Spleen (tissue), 11 donors: ENCODE measurements at regions not wholly inside any gene's neighbourhood (a gene's known extent, or its start where the extent isn't known, plus 50 kb on each side); places are given as distances from the start of the nearest gene placed in this dataset.

Source experiments
- DNase-seq: peaks from one replicate; pipeline ENCODE4 v3.0.0-alpha.2; 2020
- H3K27ac ChIP-seq, 8 donors: fragments of 200-600 bp; sonication (generic) in 7 of 8; 1 replicate in 4 of 8; 2 replicates in 4 of 8; pipeline versions ENCODE4 v1.5.0 to v1.8.0; 2016 to 2021; ENCODE audit warnings: inconsistent platforms in 4 of 8, mild to moderate bottlenecking in 4 of 8, moderate library complexity in 1 of 8
- H3K27me3 ChIP-seq, 7 donors: fragments of 200-600 bp; sonication (generic) in 6 of 7; replicated peaks in 1 of 7; 1 replicate in 4 of 7; 2 replicates in 3 of 7; pipeline versions ENCODE4 v1.5.0 to v1.8.0; 2016 to 2021; ENCODE audit warnings: inconsistent platforms in 3 of 7, mild to moderate bottlenecking in 1 of 7
- H3K36me3 ChIP-seq, 6 donors: fragments of 200-600 bp; sonication (generic) in 5 of 6; 1 replicate in 4 of 6; 2 replicates in 2 of 6; pipeline versions ENCODE4 v1.5.0 to v1.8.0; 2016 to 2021; ENCODE audit warnings: inconsistent platforms in 2 of 6
- H3K4me1 ChIP-seq, 6 donors: fragments of 200-600 bp; sonication (generic) in 5 of 6; 1 replicate in 3 of 6; 2 replicates in 3 of 6; pipeline versions ENCODE4 v1.5.0 to v1.8.0; 2016 to 2021; ENCODE audit warnings: inconsistent platforms in 3 of 6
- H3K4me3 ChIP-seq, 8 donors: fragments of 200-600 bp; sonication (generic) in 7 of 8; 1 replicate in 4 of 8; 2 replicates in 4 of 8; pipeline versions ENCODE4 v1.5.0 to v1.8.0; 2016 to 2021; ENCODE audit warnings: inconsistent platforms in 4 of 8, mild to moderate bottlenecking in 4 of 8, moderate library complexity in 2 of 8
- H3K9me3 ChIP-seq, 8 donors: fragments of 200-600 bp; sonication (generic) in 7 of 8; 1 replicate in 4 of 8; 2 replicates in 4 of 8; pipeline versions ENCODE4 v1.5.0 to v1.8.0; 2016 to 2021; ENCODE audit warnings: inconsistent platforms in 4 of 8
- CTCF ChIP-seq, 11 experiments: fragments of 200-600 bp in 7 of 11; fragments of 450-650 bp in 4 of 11; sonication (generic) in 4 of 11; IDR thresholded peaks in 8 of 11; conservative IDR thresholded peaks in 3 of 11; 1 replicate in 7 of 11; 2 replicates in 4 of 11; pipeline versions ENCODE4 v1.4.0 to v1.8.0; 2016 to 2021; ENCODE audit warnings: antibody characterized with exemption in 11 of 11, inconsistent platforms in 4 of 11, mild to moderate bottlenecking in 1 of 11
- POLR2A ChIP-seq, 3 donors: fragments of 450-650 bp; IDR thresholded peaks; one replicate each; pipeline ENCODE4 v1.5.1; 2017; ENCODE audit warnings: antibody characterized with exemption in 3 of 3, mild to moderate bottlenecking in 1 of 3
- POLR2AphosphoS5 ChIP-seq, 3 donors: sonication (generic); formaldehyde crosslinking; IDR thresholded peaks; one replicate each; pipeline ENCODE4 v1.5.1; 2017; ENCODE audit warnings: antibody characterized with exemption in 3 of 3
- WGBS, 5 donors: extraction: QIAGEN DNeasy Blood & Tissue Kit in 3 of 5; methylation state at CpG; one replicate each; pipeline versions ENCODE4 v1.1.5 to v1.1.7; 2013 to 2018; 5-methylcytosine and 5-hydroxymethylcytosine counted together
- intact Hi-C: fragments of 100-400 bp; cut with DNase I; formaldehyde crosslinking; loops from one replicate; pipeline ENCODE4 v1.15.0; 2023; ENCODE audit warnings: low total_unique reads
- donor health status: healthy with polysubstance abuse.
- donor health status: DM: no; HTN: no; CAD: no; lungs with moderate emphysema.
- donor health status: DM: no; HTN: no; CAD: no.
- donor health status: Bipolar disorder and iron deficiency.
- donor health status: healthy.
- donor health status: DM: no; HTN: no; CAD: no.
- donor health status: DM: yes; HTN: yes; CAD: no.

GRCh38 chr6:169153401-169153800 lies 100.2 kb downstream of the THBS2 start:
- 80 to 86% (median 83%) methylated on average over 4 of the region's 4 CpGs for WGBS, 5 donors
- Histone ChIP-seq H3K27me3 (no peaks in the 10 kb centered on the region), H3K9me3 (peaks cover 0 to 29% (median 18%) of the 10 kb centered on the region in 8 donors), H3K36me3 (no peaks in the 10 kb centered on the region), H3K4me3 (no peak overlapping the region), H3K4me1 (peaks cover 0 to 5% (median 0%) of the 10 kb centered on the region in 6 donors), H3K27ac (no peak overlapping the region)
- DNase-seq, result no peak
- intact Hi-C loops, result no loop called here
- no peak for TF ChIP-seq POLR2A (IDR thresholded peaks at IDR 0.05)

DNA sequence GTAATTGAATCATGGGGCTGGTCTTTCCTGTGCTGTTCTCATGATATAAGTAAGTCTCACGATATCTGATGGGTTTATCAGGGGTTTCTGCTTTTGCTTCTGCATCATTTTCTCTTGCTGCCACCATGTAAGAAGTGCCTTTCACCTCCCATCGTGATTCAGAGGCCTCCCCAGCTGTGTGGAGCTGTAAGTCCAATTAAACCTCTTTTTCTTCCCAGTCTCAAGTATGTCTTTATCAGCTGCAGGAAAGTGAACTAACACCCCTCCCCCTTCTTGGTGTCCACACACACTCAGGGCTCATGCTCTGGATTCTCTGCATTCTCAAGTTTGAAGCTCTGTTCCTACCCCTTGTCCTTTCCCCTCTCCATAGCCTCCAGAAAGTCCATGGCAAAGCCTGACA lies 107.1 kb downstream of the THBS2 start:
- peaks cover 0 to 3% (median 0%) of the 10 kb centered on the region in 6 donors for H3K4me1 ChIP-seq
- peaks cover 0 to 33% (median 20%) of the 10 kb centered on the region in 8 donors for H3K9me3 ChIP-seq
- DNase-seq, result no peak
- no peak overlapping the region for H3K27ac ChIP-seq
- TF ChIP-seq CTCF (IDR thresholded peaks at IDR 0.05 in 8 of 11, conservative IDR thresholded peaks at IDR 0.05 in 3 of 11) (no peak), POLR2AphosphoS5 (IDR thresholded peaks at IDR 0.05) (no peak), POLR2A (IDR thresholded peaks at IDR 0.05) (no peak)
- peaks cover 0 to 6% (median 0%) of the 10 kb centered on the region in 7 donors for H3K27me3 ChIP-seq
- 59 to 79% (median 70%) methylated on average over 2 of the region's 2 CpGs for WGBS, 5 donors
- intact Hi-C loops, result no loop called here
- H3K4me3 ChIP-seq, result no peak overlapping the region
- H3K36me3 ChIP-seq, result no peaks in the 10 kb centered on the region

- peaks cover 0 to 6% (median 0%) of the 10 kb centered on the region in 7 donors for H3K27me3 ChIP-seq
- H3K4me3 ChIP-seq, result no peak overlapping the region
- TF ChIP-seq POLR2AphosphoS5 (IDR thresholded peaks at IDR 0.05), result no peak
- TF ChIP-seq CTCF (IDR thresholded peaks at IDR 0.05 in 8 of 11, conservative IDR thresholded peaks at IDR 0.05 in 3 of 11), result no peak
- TF ChIP-seq POLR2A (IDR thresholded peaks at IDR 0.05), result no peak
- peaks cover 0 to 28% (median 17%) of the 10 kb centered on the region in 8 donors for H3K9me3 ChIP-seq
- DNase-seq, result no peak
- intact Hi-C loops, result no loop called here
- H3K4me1 ChIP-seq, result peaks cover 0 to 3% (median 0%) of the 10 kb centered on the region in 6 donors
- H3K27ac ChIP-seq, result no peak overlapping the region
- WGBS, 5 donors, result 76 to 88% (median 86%) methylated on average over 10 of the region's 10 CpGs
- no peaks in the 10 kb centered on the region for H3K36me3 ChIP-seq
These were observed 107.6 kb downstream of the THBS2 start for GRCh38 chr6:169145991-169146501.

- Histone ChIP-seq H3K9me3 (peaks cover 0 to 23% (median 12%) of the 10 kb centered on the region in 8 donors), H3K27me3 (peaks cover 0 to 6% (median 0%) of the 10 kb centered on the region in 7 donors), H3K27ac (no peak overlapping the region), H3K4me3 (no peak overlapping the region), H3K36me3 (no peaks in the 10 kb centered on the region), H3K4me1 (peaks cover 0 to 3% (median 0%) of the 10 kb centered on the region in 6 donors)
- DNase-seq, result no peak
- WGBS, 5 donors, result 82 to 94% (median 93%) methylated on average over 6 of the region's 6 CpGs
- TF ChIP-seq POLR2AphosphoS5 (IDR thresholded peaks at IDR 0.05) (no peak), POLR2A (IDR thresholded peaks at IDR 0.05) (no peak), CTCF (IDR thresholded peaks at IDR 0.05 in 8 of 11, conservative IDR thresholded peaks at IDR 0.05 in 3 of 11) (no peak)
- intact Hi-C loops, result no loop called here
These were observed 108.2 kb downstream of the THBS2 start for GRCh38 chr6:169145496-169145895.
